ENCODE measurements at regions not wholly inside any gene's neighbourhood (a gene's known extent, or its start where the extent isn't known, plus 50 kb on each side); places are given as distances from the start of the nearest gene placed in this dataset.

DNA sequence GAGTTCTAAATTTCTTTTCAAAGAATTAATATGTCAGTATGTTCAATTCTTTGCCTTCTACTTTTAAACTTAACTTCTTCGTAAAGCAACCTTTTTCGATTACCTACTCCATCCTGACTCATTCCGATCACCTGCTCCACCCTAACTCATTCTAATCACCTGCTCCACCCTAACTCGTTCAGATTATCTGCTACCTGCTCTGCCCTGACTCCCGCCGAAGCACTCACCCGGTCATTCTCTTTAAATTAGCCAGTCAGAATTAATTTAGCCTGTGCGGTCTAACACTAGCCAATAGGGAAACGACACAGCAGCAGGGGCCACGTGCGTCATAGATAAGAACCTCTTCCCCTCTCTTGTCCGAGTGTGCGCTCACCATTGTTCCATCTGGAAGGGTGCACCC, 60.1 kb upstream of the SH3RF1 start:
- TF ChIP-seq, protein P1, sequence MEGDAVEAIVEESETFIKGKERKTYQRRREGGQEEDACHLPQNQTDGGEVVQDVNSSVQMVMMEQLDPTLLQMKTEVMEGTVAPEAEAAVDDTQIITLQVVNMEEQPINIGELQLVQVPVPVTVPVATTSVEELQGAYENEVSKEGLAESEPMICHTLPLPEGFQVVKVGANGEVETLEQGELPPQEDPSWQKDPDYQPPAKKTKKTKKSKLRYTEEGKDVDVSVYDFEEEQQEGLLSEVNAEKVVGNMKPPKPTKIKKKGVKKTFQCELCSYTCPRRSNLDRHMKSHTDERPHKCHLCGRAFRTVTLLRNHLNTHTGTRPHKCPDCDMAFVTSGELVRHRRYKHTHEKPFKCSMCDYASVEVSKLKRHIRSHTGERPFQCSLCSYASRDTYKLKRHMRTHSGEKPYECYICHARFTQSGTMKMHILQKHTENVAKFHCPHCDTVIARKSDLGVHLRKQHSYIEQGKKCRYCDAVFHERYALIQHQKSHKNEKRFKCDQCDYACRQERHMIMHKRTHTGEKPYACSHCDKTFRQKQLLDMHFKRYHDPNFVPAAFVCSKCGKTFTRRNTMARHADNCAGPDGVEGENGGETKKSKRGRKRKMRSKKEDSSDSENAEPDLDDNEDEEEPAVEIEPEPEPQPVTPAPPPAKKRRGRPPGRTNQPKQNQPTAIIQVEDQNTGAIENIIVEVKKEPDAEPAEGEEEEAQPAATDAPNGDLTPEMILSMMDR (conservative IDR thresholded peaks at IDR 0.05; ENCODE audit: low read depth, low read length) = no peak
- no peak for TF ChIP-seq POLR2A (IDR thresholded peaks at IDR 0.05; ENCODE audit: low read depth, low read length)
- TF ChIP-seq CEBPB (IDR thresholded peaks at IDR 0.05; ENCODE audit: low read depth, low read length) = no peak
- no peak for TF ChIP-seq RCOR1 (IDR thresholded peaks at IDR 0.05; ENCODE audit: insufficient replicate concordance, low read length)
